ENCODE measurements at regions not wholly inside any gene's neighbourhood (a gene's known extent, or its start where the extent isn't known, plus 50 kb on each side); places are given as distances from the start of the nearest gene placed in this dataset.

- TF ChIP-seq CTCF (IDR thresholded peaks at IDR 0.05) (no peak), POLR2A (IDR thresholded peaks at IDR 0.05) (no peak)
Observed at GRCh38 chr7:116425647-116426209, 73.8 kb upstream of the CAV2 start.
